GM23248 (cell line): ENCODE measurements at regions not wholly inside any gene's neighbourhood (a gene's known extent, or its start where the extent isn't known, plus 50 kb on each side); places are given as distances from the start of the nearest gene placed in this dataset.
A peak's percentile ranks its signal among the peaks of the same experiment; 100 is the strongest.

Source experiments
- DNase-seq: peaks from one replicate; pipeline ENCODE4 v3.0.0-alpha.2; 2015
- H2AFZ ChIP-seq: fragments of 200-600 bp; sonication (generic); 2 replicates; pipeline ENCODE4 v1.6.1; 2016; ENCODE audit warnings: antibody characterized with exemption
- H3F3A ChIP-seq: fragments of 200-600 bp; sonication (generic); 2 replicates; pipeline ENCODE4 v1.6.1; 2016; ENCODE audit warnings: mild to moderate bottlenecking, antibody characterized with exemption, mixed run types; ENCODE audit not compliant: insufficient read depth
- H3K27ac ChIP-seq: fragments of 200-600 bp; sonication (generic); 2 replicates; pipeline ENCODE4 v1.5.1; 2016; ENCODE audit warnings: mild to moderate bottlenecking
- H3K27me3 ChIP-seq: fragments of 200-600 bp; sonication (generic); replicated peaks from 2 replicates; pipeline ENCODE4 v1.6.1; 2016; ENCODE audit warnings: mild to moderate bottlenecking; ENCODE audit not compliant: insufficient read depth
- H3K36me3 ChIP-seq: fragments of 200-600 bp; sonication (generic); 2 replicates; pipeline ENCODE4 v1.6.1; 2016; ENCODE audit warnings: low read depth, mild to moderate bottlenecking
- H3K4me1 ChIP-seq: fragments of 200-600 bp; sonication (generic); 2 replicates; pipeline ENCODE4 v1.6.1; 2016; ENCODE audit warnings: mild to moderate bottlenecking; ENCODE audit not compliant: insufficient read depth
- H3K4me2 ChIP-seq: fragments of 200-600 bp; sonication (generic); one replicate; pipeline ENCODE4 v1.6.1; 2016; ENCODE audit warnings: mild to moderate bottlenecking; ENCODE audit not compliant: unreplicated experiment
- H3K4me3 ChIP-seq: fragments of 200-600 bp; sonication (generic); 2 replicates; pipeline ENCODE4 v1.5.1; 2016; ENCODE audit warnings: mild to moderate bottlenecking
- H3K79me2 ChIP-seq: fragments of 200-600 bp; sonication (generic); 2 replicates; pipeline ENCODE4 v1.6.1; 2016; ENCODE audit warnings: mild to moderate bottlenecking; ENCODE audit not compliant: insufficient read depth
- H3K9ac ChIP-seq: fragments of 200-600 bp; sonication (generic); 2 replicates; pipeline ENCODE4 v1.6.1; 2016; ENCODE audit warnings: mild to moderate bottlenecking
- H3K9me2 ChIP-seq: fragments of 200-600 bp; sonication (generic); 2 replicates; pipeline ENCODE4 v1.6.1; 2016; ENCODE audit warnings: mixed run types, mild to moderate bottlenecking, moderate library complexity; ENCODE audit not compliant: insufficient read depth
- H3K9me3 ChIP-seq: fragments of 200-600 bp; sonication (generic); one replicate; pipeline ENCODE4 v1.6.1; 2017; ENCODE audit warnings: low read depth
- H4K20me1 ChIP-seq: fragments of 200-600 bp; sonication (generic); 2 replicates; pipeline ENCODE4 v1.6.0; 2016; ENCODE audit not compliant: insufficient read depth
- EZH2 ChIP-seq: fragments of 200-600 bp; sonication (generic); IDR thresholded peaks from 2 replicates; pipeline ENCODE4 v1.6.1; 2018; ENCODE audit warnings: antibody characterized with exemption, mild to moderate bottlenecking; ENCODE audit not compliant: insufficient read depth, poor library complexity, severe bottlenecking
- EZH2phosphoT487 ChIP-seq: fragments of 200-600 bp; sonication (generic); IDR thresholded peaks from 2 replicates; pipeline ENCODE4 v1.6.1; 2018; ENCODE audit warnings: antibody characterized with exemption, moderate library complexity, mild to moderate bottlenecking, low read depth; ENCODE audit not compliant: insufficient read depth
- WGBS, 2 experiments: methylation state at CpG; one replicate each; pipeline ENCODE4 v1.1.6; 2015 to 2017; ENCODE audit warnings: low lambda C conversion rate in 2 of 2, low coverage in 1 of 2; ENCODE audit errors: missing lambda C conversion rate in 2 of 2; 5-methylcytosine and 5-hydroxymethylcytosine counted together
- in situ Hi-C: fragments of 300-500 bp; cut with MboI; formaldehyde crosslinking; loops from 2 replicates; pipeline ENCODE4 v1.15.0; 2020

DNA sequence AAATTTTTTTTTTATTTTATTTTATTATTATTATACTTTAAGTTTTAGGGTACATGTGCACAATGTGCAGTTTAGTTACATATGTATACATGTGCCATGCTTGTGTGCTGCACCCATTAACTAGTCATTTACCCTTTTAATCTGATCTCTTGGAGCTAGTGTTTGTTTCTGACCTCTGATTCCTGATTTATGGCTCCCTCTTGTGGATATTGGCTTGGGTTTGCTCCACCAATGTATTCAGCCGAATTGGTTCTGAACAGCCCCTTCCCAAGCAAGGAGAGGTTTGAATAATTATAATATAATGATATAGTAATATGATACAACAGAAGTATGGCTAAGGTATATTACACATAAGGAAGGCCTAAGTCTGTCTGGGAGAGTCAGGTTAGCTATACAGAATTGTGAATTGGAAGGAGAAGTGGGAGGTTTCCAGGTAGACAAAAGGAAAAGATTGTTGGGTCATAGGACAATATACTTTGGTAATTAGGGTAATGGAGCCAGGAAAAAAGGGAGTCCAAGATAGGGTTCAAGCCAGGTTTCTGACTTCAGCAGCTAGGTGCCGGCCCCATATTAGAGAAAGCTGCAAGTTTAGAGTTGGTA, 53.1 kb upstream of the HMCN1 start:
- WGBS, 2 experiments, result 47 to 50% methylated on average over 2 of the region's 2 CpGs
- Histone ChIP-seq H3K4me3 (no peak overlapping the region), H2AFZ (no peak overlapping the region), H3K4me1 (no peaks in the 10 kb centered on the region), H3K79me2 (no peaks in the 10 kb centered on the region), H3K9ac (no peak overlapping the region), H3K4me2 (no peak overlapping the region), H3K27me3 (no peaks in the 10 kb centered on the region), H3K9me3 (no peaks in the 10 kb centered on the region), H3K9me2 (no peaks in the 10 kb centered on the region), H3K27ac (no peak overlapping the region), H3K36me3 (no peaks in the 10 kb centered on the region), H4K20me1 (no peaks in the 10 kb centered on the region), H3F3A (no peaks in the 10 kb centered on the region; the same call in 1 of the 2 replicates)
- TF ChIP-seq EZH2phosphoT487 (no peak), EZH2 (no peak)
- peak; percentile 56 for DNase-seq
- in situ Hi-C loops, result loop anchor here (25.0 kb wide), 1 partner anchor 869 kb away; no protein-coding TSS in a partner anchor

DNA sequence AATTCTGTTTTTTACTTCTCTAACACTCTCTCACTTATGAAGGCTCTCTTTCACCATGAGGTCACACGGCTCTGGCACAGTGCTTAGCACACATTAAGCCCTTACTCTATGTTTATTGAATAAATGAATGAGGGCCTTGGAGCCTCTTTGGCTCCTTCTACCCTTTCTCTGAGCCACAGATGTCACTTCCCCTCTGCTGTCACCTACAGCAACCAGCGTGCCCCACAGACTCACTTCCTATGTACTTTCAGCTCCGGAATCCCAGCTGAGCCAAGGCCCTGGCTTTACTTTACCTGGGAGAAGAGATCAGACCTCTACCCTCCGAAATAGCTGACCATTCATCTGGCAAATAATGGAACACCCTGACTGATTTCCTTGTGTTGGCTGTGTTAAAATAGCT, 53.7 kb upstream of the HMCN1 start:
- no peak overlapping the region for H3K4me3 ChIP-seq
- no peaks in the 10 kb centered on the region for H3K9me3 ChIP-seq
- no peak overlapping the region for H3K9ac ChIP-seq
- H3K9me2 ChIP-seq, result no peaks in the 10 kb centered on the region
- H3K36me3 ChIP-seq, result no peaks in the 10 kb centered on the region
- no peak overlapping the region for H3K4me2 ChIP-seq
- no peak overlapping the region for H3K27ac ChIP-seq
- H4K20me1 ChIP-seq, result no peaks in the 10 kb centered on the region
- no peaks in the 10 kb centered on the region for H3K79me2 ChIP-seq
- H3K4me1 ChIP-seq, result no peaks in the 10 kb centered on the region
- TF ChIP-seq EZH2phosphoT487 (no peak), EZH2 (no peak)
- 71 to 74% methylated on average over 4 of the region's 4 CpGs for whole genome bisulfite sequencing, 2 experiments
- H3K27me3 ChIP-seq, result no peaks in the 10 kb centered on the region
- in situ Hi-C loops, result loop anchor here (25.0 kb wide), 1 partner anchor 868 kb away; no protein-coding TSS in a partner anchor
- DNase-seq, result no peak
- no peaks in the 10 kb centered on the region; the same call in 1 of the 2 replicates for H3F3A ChIP-seq
- no peak overlapping the region for H2AFZ ChIP-seq

DNA sequence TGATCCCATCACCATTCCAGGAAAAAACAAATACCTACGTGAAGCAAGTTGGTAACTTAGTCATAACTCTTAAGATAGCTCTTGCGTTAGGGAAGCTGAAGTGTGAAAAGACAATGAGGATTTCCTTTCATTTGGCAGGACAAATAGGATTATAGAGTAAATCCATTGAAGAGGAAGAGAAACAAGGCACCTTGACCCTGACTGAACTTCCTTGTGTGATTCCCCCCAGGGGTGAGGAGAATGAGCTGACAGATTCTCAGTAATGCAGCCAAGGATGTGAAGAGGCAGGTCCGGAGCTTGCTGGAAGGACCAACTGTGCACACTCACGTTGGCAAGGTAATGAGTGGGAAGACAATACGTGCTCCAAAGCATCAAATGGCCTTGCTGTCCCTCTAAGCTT, 55.0 kb upstream of the HMCN1 start:
- no peaks in the 10 kb centered on the region for H4K20me1 ChIP-seq
- no peaks in the 10 kb centered on the region; the same call in 1 of the 2 replicates for H3F3A ChIP-seq
- no peak for TF ChIP-seq EZH2phosphoT487
- no peak for TF ChIP-seq EZH2
- H2AFZ ChIP-seq, result no peak overlapping the region
- no peak overlapping the region for H3K27ac ChIP-seq
- H3K9me3 ChIP-seq, result no peaks in the 10 kb centered on the region
- no peaks in the 10 kb centered on the region for H3K27me3 ChIP-seq
- DNase-seq, result no peak
- in situ Hi-C loops, result loop anchor here (25.0 kb wide), 1 partner anchor 867 kb away; no protein-coding TSS in a partner anchor
- H3K4me1 ChIP-seq, result no peaks in the 10 kb centered on the region
- no peak overlapping the region for H3K9ac ChIP-seq
- WGBS, 2 experiments, result 74 to 78% methylated on average over 5 of the region's 5 CpGs
- H3K4me3 ChIP-seq, result no peak overlapping the region
- H3K79me2 ChIP-seq, result no peaks in the 10 kb centered on the region
- no peaks in the 10 kb centered on the region for H3K36me3 ChIP-seq
- H3K4me2 ChIP-seq, result no peak overlapping the region
- no peaks in the 10 kb centered on the region for H3K9me2 ChIP-seq

DNA sequence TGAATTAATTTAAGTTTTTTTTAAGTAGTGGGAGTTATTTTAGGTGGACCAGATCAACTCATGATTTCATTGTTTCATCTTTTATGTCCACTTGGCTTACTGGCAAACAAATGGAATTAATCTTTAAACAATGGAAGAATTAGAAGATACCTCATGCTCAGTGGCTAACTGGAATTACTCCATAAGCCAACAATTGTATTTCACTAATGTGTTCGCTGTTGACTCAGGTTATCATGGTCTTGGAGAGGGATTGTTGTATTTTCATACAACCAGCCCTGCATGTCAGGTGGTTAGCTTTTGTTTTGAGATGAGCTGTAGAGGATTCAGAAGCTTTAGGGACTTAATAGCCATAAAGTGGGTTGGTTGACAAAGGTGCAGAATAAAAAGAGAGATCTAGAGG, 57.2 kb upstream of the HMCN1 start:
- Histone ChIP-seq H2AFZ (no peak overlapping the region), H3K27me3 (no peaks in the 10 kb centered on the region), H3K9me3 (no peaks in the 10 kb centered on the region), H4K20me1 (no peaks in the 10 kb centered on the region), H3K4me2 (no peak overlapping the region), H3K9me2 (no peaks in the 10 kb centered on the region), H3F3A (no peaks in the 10 kb centered on the region; the same call in 1 of the 2 replicates), H3K27ac (no peak overlapping the region), H3K4me3 (no peak overlapping the region), H3K36me3 (no peaks in the 10 kb centered on the region), H3K79me2 (no peaks in the 10 kb centered on the region), H3K4me1 (no peaks in the 10 kb centered on the region), H3K9ac (no peak overlapping the region)
- TF ChIP-seq EZH2, result no peak
- no peak for TF ChIP-seq EZH2phosphoT487
- 72% methylated on average over 1 of the region's 1 CpG for WGBS, 2 experiments
- in situ Hi-C loops, result loop anchor here (25.0 kb wide), 1 partner anchor 865 kb away; no protein-coding TSS in a partner anchor
- no peak for DNase-seq
